ENCODE measurements at regions not wholly inside any gene's neighbourhood (a gene's known extent, or its start where the extent isn't known, plus 50 kb on each side); places are given as distances from the start of the nearest gene placed in this dataset.

- Histone ChIP-seq H3K4me1 (ENCODE audit: control insufficient read depth, extremely low read depth, insufficient read depth, low read length) (no peaks in the 10 kb centered on the region), H3K36me3 (ENCODE audit: control insufficient read depth in 2 of 2, extremely low read depth in 1 of 2, insufficient read depth in 2 of 2, low read length in 2 of 2) (no peaks in the 10 kb centered on the region), H3K27me3 (ENCODE audit: control insufficient read depth in 2 of 2, insufficient read depth in 2 of 2, low read length in 2 of 2) (no peaks in the 10 kb centered on the region), H3K4me3 (replicated peaks in 1 of 3; ENCODE audit: insufficient read depth in 1 of 3, low read depth in 1 of 3, low read length in 3 of 3) (no peak overlapping the region), H3K9ac (replicated peaks; ENCODE audit: extremely low read depth, insufficient read depth, low read length) (no peak overlapping the region), H3K27ac (ENCODE audit: insufficient read depth, low read depth, low read length) (no peak overlapping the region), H3K9me3 (replicated peaks; ENCODE audit: control insufficient read depth, insufficient read depth, low read length) (no peaks in the 10 kb centered on the region), H3K4me2 (ENCODE audit: insufficient read depth, low read length) (no peak overlapping the region), H2AFZ (ENCODE audit: low read depth, low read length) (no peak overlapping the region), H4K20me1 (replicated peaks; ENCODE audit: control insufficient read depth, extremely low read depth, insufficient read depth, low read length) (no peaks in the 10 kb centered on the region), H3K9me1 (replicated peaks; ENCODE audit: control insufficient read depth, extremely low read depth, insufficient read depth, low read length) (no peaks in the 10 kb centered on the region), H3K79me2 (ENCODE audit: control insufficient read depth, insufficient read depth, low read length) (no peaks in the 10 kb centered on the region)
- ChIA-PET POLR2A (no interaction called here), CTCF (no interaction called here)
- no TSS peak for BruUV-seq (replicated peaks)
- no peak for TF ChIP-seq FOS (IDR thresholded peaks at IDR 0.05; ENCODE audit: borderline replicate concordance, insufficient read depth, low read length)
- TF ChIP-seq JUN (IDR thresholded peaks at IDR 0.05; ENCODE audit: borderline replicate concordance, insufficient read depth, insufficient read length, low read depth): no peak
- no peak for TF ChIP-seq MYC (IDR thresholded peaks at IDR 0.05; ENCODE audit: low read depth, low read length)
- TF ChIP-seq GATA2 (IDR thresholded peaks at IDR 0.05; ENCODE audit: insufficient read depth, insufficient read length, low read depth, low read length): no peak
- no peak for TF ChIP-seq EZH2 (IDR thresholded peaks at IDR 0.05; ENCODE audit: borderline replicate concordance, low read depth, low read length, severe bottlenecking)
- TF ChIP-seq POLR2A (IDR thresholded peaks at IDR 0.05; ENCODE audit: low read depth, low read length): no peak
- TF ChIP-seq, protein P1, sequence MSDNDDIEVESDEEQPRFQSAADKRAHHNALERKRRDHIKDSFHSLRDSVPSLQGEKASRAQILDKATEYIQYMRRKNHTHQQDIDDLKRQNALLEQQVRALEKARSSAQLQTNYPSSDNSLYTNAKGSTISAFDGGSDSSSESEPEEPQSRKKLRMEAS (IDR thresholded peaks at IDR 0.05; ENCODE audit: insufficient read depth, insufficient read length): no peak
- TF ChIP-seq, protein P2, sequence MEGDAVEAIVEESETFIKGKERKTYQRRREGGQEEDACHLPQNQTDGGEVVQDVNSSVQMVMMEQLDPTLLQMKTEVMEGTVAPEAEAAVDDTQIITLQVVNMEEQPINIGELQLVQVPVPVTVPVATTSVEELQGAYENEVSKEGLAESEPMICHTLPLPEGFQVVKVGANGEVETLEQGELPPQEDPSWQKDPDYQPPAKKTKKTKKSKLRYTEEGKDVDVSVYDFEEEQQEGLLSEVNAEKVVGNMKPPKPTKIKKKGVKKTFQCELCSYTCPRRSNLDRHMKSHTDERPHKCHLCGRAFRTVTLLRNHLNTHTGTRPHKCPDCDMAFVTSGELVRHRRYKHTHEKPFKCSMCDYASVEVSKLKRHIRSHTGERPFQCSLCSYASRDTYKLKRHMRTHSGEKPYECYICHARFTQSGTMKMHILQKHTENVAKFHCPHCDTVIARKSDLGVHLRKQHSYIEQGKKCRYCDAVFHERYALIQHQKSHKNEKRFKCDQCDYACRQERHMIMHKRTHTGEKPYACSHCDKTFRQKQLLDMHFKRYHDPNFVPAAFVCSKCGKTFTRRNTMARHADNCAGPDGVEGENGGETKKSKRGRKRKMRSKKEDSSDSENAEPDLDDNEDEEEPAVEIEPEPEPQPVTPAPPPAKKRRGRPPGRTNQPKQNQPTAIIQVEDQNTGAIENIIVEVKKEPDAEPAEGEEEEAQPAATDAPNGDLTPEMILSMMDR (IDR thresholded peaks at IDR 0.05; ENCODE audit: extremely low read depth in 1 of 2, insufficient read depth in 1 of 2, low read depth in 1 of 2, low read length in 2 of 2): no peak
- TF ChIP-seq POLR2AphosphoS5 (IDR thresholded peaks at IDR 0.05; ENCODE audit: insufficient read depth, low read depth, low read length): no peak
- FAIRE-seq: no peak
- dilution Hi-C loops (cut with MboI; ENCODE audit: extremely low pct_ligation_motif_present, low sequenced_read_pairs): no loop called here
- no peak for DNase-seq (ENCODE audit: low read depth, low spot score)
- intact Hi-C loops (cut with micrococcal nuclease): no loop called here
Observed at GRCh38 chr9:120330031-120330430, 249.9 kb downstream of the CDK5RAP2 start.

All from endothelial cell of umbilical vein (primary cell).